Mesendoderm (in vitro differentiated cells): ENCODE measurements at regions not wholly inside any gene's neighbourhood (a gene's known extent, or its start where the extent isn't known, plus 50 kb on each side); places are given as distances from the start of the nearest gene placed in this dataset.

Experiments used
- DNase-seq: peaks from one replicate; pipeline ENCODE4 v3.0.0; 2013
- H2AK5ac ChIP-seq: 2 replicates; pipeline ENCODE4 v1.6.1; 2013; ENCODE audit warnings: low read length, inconsistent platforms
- H2BK120ac ChIP-seq: 2 replicates; pipeline ENCODE4 v1.6.1; 2013; ENCODE audit warnings: low read depth, mild to moderate bottlenecking, low read length, moderate library complexity, mixed read lengths
- H2BK15ac ChIP-seq: replicated peaks from 2 replicates; pipeline ENCODE4 v1.6.1; 2013; ENCODE audit warnings: low read depth, mild to moderate bottlenecking, moderate library complexity
- H2BK5ac ChIP-seq: 2 replicates; pipeline ENCODE4 v1.6.1; 2013; ENCODE audit warnings: low read length, inconsistent platforms
- H3K18ac ChIP-seq: 2 replicates; pipeline ENCODE4 v1.6.1; 2013; ENCODE audit warnings: mild to moderate bottlenecking, low read length, mixed read lengths
- H3K23ac ChIP-seq: one replicate; pipeline ENCODE4 v1.6.1; 2013; ENCODE audit warnings: low read length
- H3K27ac ChIP-seq: 2 replicates; pipeline ENCODE4 v1.5.1; 2013; ENCODE audit warnings: low read depth, mild to moderate bottlenecking, inconsistent platforms, low read length, moderate library complexity
- H3K27me3 ChIP-seq: 2 replicates; pipeline ENCODE4 v1.6.1; 2013; ENCODE audit warnings: low read length, control low read depth, mild to moderate bottlenecking, inconsistent platforms; ENCODE audit not compliant: insufficient read depth, poor library complexity
- H3K36me3 ChIP-seq: 2 replicates; pipeline ENCODE4 v1.6.1; 2013; ENCODE audit warnings: low read length, inconsistent platforms; ENCODE audit not compliant: control insufficient read depth, insufficient read depth
- H3K4ac ChIP-seq: one replicate; pipeline ENCODE4 v1.6.1; 2013; ENCODE audit warnings: low read depth, mild to moderate bottlenecking, low read length, moderate library complexity
- H3K4me1 ChIP-seq: 2 replicates; pipeline ENCODE4 v1.6.1; 2013; ENCODE audit warnings: low read depth, low read length, inconsistent platforms; ENCODE audit not compliant: control insufficient read depth
- H3K4me2 ChIP-seq: 2 replicates; pipeline ENCODE4 v1.6.1; 2013; ENCODE audit warnings: low read length
- H3K4me3 ChIP-seq: 2 replicates; pipeline ENCODE4 v1.5.1; 2013; ENCODE audit warnings: mild to moderate bottlenecking, low read length
- H3K56ac ChIP-seq: one replicate; pipeline ENCODE4 v1.6.1; 2013; ENCODE audit warnings: low read length
- H3K79me1 ChIP-seq: 2 replicates; pipeline ENCODE4 v1.6.1; 2013; ENCODE audit warnings: low read length, inconsistent platforms
- H3K79me2 ChIP-seq: 2 replicates; pipeline ENCODE4 v1.6.1; 2013; ENCODE audit warnings: mild to moderate bottlenecking, low read length; ENCODE audit not compliant: control insufficient read depth, insufficient read depth
- H3K9ac ChIP-seq: 2 replicates; pipeline ENCODE4 v1.6.1; 2013; ENCODE audit warnings: low read length, inconsistent platforms
- H4K5ac ChIP-seq: one replicate; pipeline ENCODE4 v1.6.1; 2013; ENCODE audit warnings: low read length
- H4K8ac ChIP-seq: one replicate; pipeline ENCODE4 v1.6.1; 2013; ENCODE audit warnings: low read depth, mild to moderate bottlenecking, control low read depth, low read length, moderate library complexity
- WGBS: extraction: QIAGEN DNeasy Blood & Tissue Kit; methylation state at CpG from one replicate; pipeline ENCODE4 v1.1.7; 2013; ENCODE audit warnings: low lambda C conversion rate, missing lambda C conversion rate; ENCODE audit not compliant: insufficient coverage; ENCODE audit errors: extremely low coverage; 5-methylcytosine and 5-hydroxymethylcytosine counted together

DNA sequence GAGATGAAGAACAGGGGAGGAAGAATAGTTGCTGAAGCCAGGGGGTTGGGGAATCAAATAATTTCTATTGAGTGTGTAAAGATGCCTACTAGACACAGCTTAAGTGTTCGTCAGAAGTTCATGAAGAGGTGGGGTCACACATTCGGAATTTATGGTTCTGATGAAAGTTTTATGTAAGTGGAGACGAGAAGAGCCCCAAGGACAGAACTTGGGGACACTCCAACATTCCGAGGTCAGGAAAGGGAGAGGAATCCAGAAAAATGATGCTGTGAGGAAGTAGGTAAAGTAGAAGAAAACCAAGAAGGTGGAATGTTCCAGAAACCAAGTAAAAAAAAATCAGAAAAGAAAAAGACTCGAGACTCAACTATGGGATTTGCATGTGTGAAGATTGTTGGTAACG is 272.5 kb downstream of the SIPA1L2 start:
- Histone ChIP-seq H3K56ac (no peak overlapping the region), H3K27me3 (no peaks in the 10 kb centered on the region), H3K4me2 (no peak overlapping the region), H2BK5ac (no peak overlapping the region), H3K79me1 (no peaks in the 10 kb centered on the region), H3K36me3 (no peaks in the 10 kb centered on the region), H3K4ac (no peak overlapping the region), H3K18ac (no peak overlapping the region), H2BK120ac (no peak overlapping the region), H3K79me2 (no peaks in the 10 kb centered on the region), H4K5ac (no peak overlapping the region), H3K23ac (no peak overlapping the region), H2BK15ac (no peak overlapping the region), H4K8ac (no peak overlapping the region), H3K9ac (no peak overlapping the region), H2AK5ac (no peak overlapping the region), H3K27ac (no peak overlapping the region), H3K4me1 (peaks cover 5% of the 10 kb centered on the region), H3K4me3 (no peak overlapping the region)
- no CpG with 5 or more reads among the region's 6 CpGs for WGBS
- no peak for DNase-seq

DNA sequence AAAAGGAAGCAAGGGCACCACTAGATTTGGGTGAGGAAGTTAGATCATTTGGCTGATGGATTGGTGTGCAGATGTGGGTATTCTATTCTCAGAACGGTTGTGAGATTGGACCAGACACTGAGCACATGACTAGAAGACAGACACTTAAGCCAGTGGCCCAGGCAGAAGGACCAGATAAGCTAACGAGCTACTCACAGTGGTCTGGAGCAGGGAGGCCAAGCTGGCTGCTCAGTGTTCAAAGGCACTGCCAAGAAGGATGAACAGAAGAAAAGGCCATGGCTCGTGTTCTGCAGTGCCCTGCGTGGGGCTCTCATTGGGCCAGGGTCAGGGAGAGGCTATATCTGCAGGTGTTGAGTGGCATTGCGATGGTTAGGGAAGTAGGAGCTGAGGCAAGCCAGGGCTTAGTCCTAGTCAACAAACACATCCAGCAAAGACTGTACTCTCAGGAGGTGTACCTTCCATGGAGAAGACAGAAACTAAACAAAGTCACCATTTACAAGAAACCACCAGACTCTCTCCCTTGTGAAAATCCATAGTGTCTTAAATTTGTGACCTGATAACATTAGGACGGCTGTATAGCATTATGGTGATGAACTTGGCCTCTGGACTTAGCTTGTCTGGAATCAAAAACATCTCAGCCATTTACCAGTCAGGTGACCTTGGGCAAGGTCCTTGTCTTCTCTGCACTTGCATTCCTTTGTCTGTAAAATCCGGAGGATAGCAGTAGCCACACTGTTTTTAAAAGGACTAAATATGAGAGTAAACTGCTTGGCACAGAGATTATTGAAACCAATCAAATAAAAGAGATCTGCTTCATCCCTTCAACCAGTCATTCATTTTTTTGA is 274.5 kb downstream of the SIPA1L2 start:
- no peak for DNase-seq
- Histone ChIP-seq H3K79me1 (no peaks in the 10 kb centered on the region), H3K4me2 (no peak overlapping the region), H4K5ac (no peak overlapping the region), H3K4ac (no peak overlapping the region), H3K36me3 (no peaks in the 10 kb centered on the region), H3K27ac (no peak overlapping the region), H2BK15ac (no peak overlapping the region), H3K4me3 (no peak overlapping the region), H4K8ac (no peak overlapping the region), H3K9ac (no peak overlapping the region), H3K56ac (no peak overlapping the region), H3K23ac (no peak overlapping the region), H2BK5ac (no peak overlapping the region), H3K4me1 (peaks cover 9% of the 10 kb centered on the region), H3K18ac (no peak overlapping the region), H3K27me3 (no peaks in the 10 kb centered on the region), H2BK120ac (no peak overlapping the region), H2AK5ac (no peak overlapping the region), H3K79me2 (no peaks in the 10 kb centered on the region)
- WGBS, result no CpG with 5 or more reads among the region's 7 CpGs

- Histone ChIP-seq H3K18ac (no peak overlapping the region), H3K4me3 (no peak overlapping the region), H4K5ac (no peak overlapping the region), H2BK120ac (no peak overlapping the region), H3K27me3 (no peaks in the 10 kb centered on the region), H3K79me1 (no peaks in the 10 kb centered on the region), H2BK5ac (peak overlapping the region; percentile 24), H2BK15ac (no peak overlapping the region), H3K56ac (peak overlapping the region; percentile 45), H4K8ac (no peak overlapping the region), H3K79me2 (no peaks in the 10 kb centered on the region), H2AK5ac (no peak overlapping the region), H3K27ac (no peak overlapping the region), H3K36me3 (no peaks in the 10 kb centered on the region), H3K23ac (no peak overlapping the region), H3K4me1 (peaks cover 9% of the 10 kb centered on the region), H3K9ac (no peak overlapping the region), H3K4me2 (no peak overlapping the region), H3K4ac (no peak overlapping the region)
- DNase-seq, result no peak
- no CpG with 5 or more reads among the region's 4 CpGs for WGBS
These were observed 276.9 kb downstream of the SIPA1L2 start for GRCh38 chr1:232353001-232353400.

DNA sequence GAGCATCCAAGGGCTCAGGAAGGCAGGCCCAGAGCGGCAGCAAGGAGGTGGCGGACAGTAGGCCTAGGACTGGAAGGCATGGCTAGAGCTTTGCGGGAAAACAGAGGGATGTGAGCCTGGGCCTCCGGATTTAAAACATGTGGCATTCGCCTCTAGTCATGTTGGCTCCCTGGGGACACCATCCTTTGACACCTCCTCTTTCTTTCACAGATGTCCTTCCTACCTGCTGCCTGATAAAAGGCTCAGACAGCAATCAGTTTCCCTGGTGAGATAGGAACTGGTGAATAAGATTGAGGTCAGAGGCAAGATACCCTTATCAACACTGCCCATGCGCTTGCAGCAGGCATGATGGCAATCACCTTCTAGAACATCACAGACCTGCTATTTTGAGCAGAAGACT is 277.6 kb downstream of the SIPA1L2 start:
- Histone ChIP-seq H3K23ac (no peak overlapping the region), H3K27ac (no peak overlapping the region), H3K79me1 (no peaks in the 10 kb centered on the region), H3K36me3 (no peaks in the 10 kb centered on the region), H3K18ac (no peak overlapping the region), H2AK5ac (no peak overlapping the region), H3K79me2 (no peaks in the 10 kb centered on the region), H4K5ac (no peak overlapping the region), H4K8ac (no peak overlapping the region), H2BK15ac (no peak overlapping the region), H3K4me1 (peaks cover 9% of the 10 kb centered on the region), H3K9ac (no peak overlapping the region), H2BK5ac (peak overlapping the region; percentile 91), H3K56ac (peak overlapping the region; percentile 76), H3K4ac (peak overlapping the region; percentile 44), H3K4me3 (no peak overlapping the region), H3K27me3 (no peaks in the 10 kb centered on the region), H2BK120ac (no peak overlapping the region), H3K4me2 (no peak overlapping the region)
- DNase-seq, result peak; percentile 97
- WGBS, result no CpG with 5 or more reads among the region's 6 CpGs

GRCh38 chr1:232351335-232351734 is 278.6 kb downstream of the SIPA1L2 start:
- H3K79me1 ChIP-seq, result no peaks in the 10 kb centered on the region
- H3K18ac ChIP-seq, result no peak overlapping the region
- no peak overlapping the region for H2BK15ac ChIP-seq
- no peak overlapping the region for H3K9ac ChIP-seq
- no peak overlapping the region for H3K56ac ChIP-seq
- WGBS, result no CpG with 5 or more reads among the region's 2 CpGs
- H2BK120ac ChIP-seq, result no peak overlapping the region
- H3K79me2 ChIP-seq, result no peaks in the 10 kb centered on the region
- peaks cover 9% of the 10 kb centered on the region for H3K4me1 ChIP-seq
- no peak overlapping the region for H4K5ac ChIP-seq
- DNase-seq, result no peak
- H3K4ac ChIP-seq, result no peak overlapping the region
- no peak overlapping the region for H3K4me2 ChIP-seq
- H3K27ac ChIP-seq, result no peak overlapping the region
- H4K8ac ChIP-seq, result no peak overlapping the region
- H3K36me3 ChIP-seq, result no peaks in the 10 kb centered on the region
- no peak overlapping the region for H3K23ac ChIP-seq
- H3K4me3 ChIP-seq, result no peak overlapping the region
- H2AK5ac ChIP-seq, result no peak overlapping the region
- H3K27me3 ChIP-seq, result no peaks in the 10 kb centered on the region
- H2BK5ac ChIP-seq, result no peak overlapping the region

- DNase-seq, result no peak
- no peak overlapping the region for H3K56ac ChIP-seq
These were observed 283.1 kb downstream of the SIPA1L2 start for GRCh38 chr1:232346844-232347243.

More at GRCh38 chr1:232346844-232347243, 283.1 kb downstream of the SIPA1L2 start:
- WGBS, result no CpG with 5 or more reads among the region's 1 CpG
- Histone ChIP-seq H2AK5ac (no peak overlapping the region), H4K5ac (no peak overlapping the region), H3K4me2 (no peak overlapping the region), H3K18ac (no peak overlapping the region), H3K36me3 (no peaks in the 10 kb centered on the region), H3K9ac (no peak overlapping the region), H3K4me1 (no peaks in the 10 kb centered on the region), H2BK120ac (no peak overlapping the region), H3K79me2 (no peaks in the 10 kb centered on the region), H2BK15ac (no peak overlapping the region), H4K8ac (no peak overlapping the region), H2BK5ac (no peak overlapping the region), H3K27ac (no peak overlapping the region), H3K27me3 (no peaks in the 10 kb centered on the region), H3K23ac (no peak overlapping the region), H3K4ac (no peak overlapping the region), H3K79me1 (no peaks in the 10 kb centered on the region), H3K4me3 (no peak overlapping the region)
